COLO829 (cell line): ENCODE measurements at regions not wholly inside any gene's neighbourhood (a gene's known extent, or its start where the extent isn't known, plus 50 kb on each side); places are given as distances from the start of the nearest gene placed in this dataset.
"Not testable (repeated sequence)": the region's sequence is repeated elsewhere in the genome, so short reads cannot be mapped to it uniquely, and the experiment has no call there.

Experiments used
- DNase-seq: peaks from one replicate; pipeline ENCODE4 v3.0.0; 2012; ENCODE audit warnings: low spot score

DNA sequence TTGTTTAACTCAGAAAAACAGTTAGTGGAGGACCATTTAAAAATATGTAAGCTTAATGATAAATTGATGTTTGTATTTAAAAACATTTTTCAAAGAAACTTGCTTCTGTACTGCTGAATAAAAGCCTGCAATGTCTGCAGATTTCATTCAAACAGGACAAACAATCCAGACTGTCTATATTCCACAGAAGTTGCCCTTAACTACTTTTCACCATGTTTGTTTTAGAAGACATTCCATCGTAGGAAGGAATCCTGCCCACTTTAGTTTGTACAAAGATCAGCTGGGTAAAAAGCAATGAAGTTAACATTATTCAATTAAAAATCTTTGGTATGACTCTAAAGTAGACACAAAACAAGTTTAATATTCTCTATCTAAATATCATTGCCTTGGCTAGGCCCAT lies 195.7 kb upstream of the CCNH start:
- no peak for DNase-seq

DNA sequence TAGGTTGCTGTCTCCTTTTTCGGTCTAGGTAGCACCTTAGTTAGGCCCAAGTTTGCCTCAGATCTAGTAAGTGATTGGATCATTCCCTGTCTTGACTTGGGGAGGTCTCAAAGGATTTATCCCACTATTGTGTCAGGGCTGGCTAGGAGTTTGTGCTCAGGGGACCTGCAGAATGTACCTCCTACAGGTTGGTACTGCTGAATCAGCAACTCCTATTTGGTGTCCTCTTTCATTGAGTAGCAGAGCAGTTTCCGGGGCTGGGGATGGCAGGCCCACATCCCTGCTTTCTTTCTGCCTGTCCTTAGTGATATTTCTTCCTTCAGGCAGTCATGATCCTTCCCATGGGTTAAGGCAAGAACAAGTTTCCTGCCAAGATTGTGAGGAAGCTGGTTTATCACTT lies 192.9 kb upstream of the CCNH start:
- DNase-seq: no peak

DNA sequence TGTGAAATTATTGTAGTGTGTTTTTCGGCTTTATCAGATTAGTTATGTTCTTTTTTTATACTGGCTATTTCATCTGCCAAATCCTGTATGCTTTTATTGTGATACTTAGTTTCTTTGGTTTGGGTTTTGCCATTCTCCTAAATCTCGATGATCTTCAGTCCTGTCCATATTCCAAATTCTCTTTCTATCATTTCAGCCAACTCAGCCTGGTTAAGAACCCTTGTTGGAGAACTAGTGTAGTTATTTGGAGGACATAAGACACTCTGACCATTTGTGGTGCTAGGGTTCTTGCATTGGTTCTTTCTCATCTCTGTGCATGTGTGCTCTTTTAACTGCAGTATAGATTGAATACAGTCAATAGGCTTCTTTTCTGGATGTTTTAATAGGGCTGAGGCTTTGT lies 187.0 kb upstream of the CCNH start:
- no peak for DNase-seq

DNA sequence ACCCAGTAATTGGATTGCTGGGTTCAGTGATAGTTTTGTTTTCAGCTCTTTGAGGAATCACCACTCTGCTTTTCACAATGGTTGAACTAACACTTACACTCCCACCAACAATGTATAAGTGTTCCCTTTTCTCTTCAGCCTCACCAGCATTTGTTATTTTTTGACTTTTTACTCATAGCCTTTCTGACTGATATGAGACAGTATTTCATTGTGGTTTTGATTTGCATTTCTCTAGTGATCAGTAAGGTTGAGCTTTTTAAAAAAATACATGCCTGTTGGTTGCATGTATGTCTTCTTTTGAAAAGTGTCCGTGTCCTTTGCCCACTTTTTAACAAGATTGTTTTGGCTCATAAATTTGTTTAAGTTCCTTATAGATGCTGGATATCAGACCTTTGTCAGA lies 185.7 kb upstream of the CCNH start:
- no peak for DNase-seq

DNA sequence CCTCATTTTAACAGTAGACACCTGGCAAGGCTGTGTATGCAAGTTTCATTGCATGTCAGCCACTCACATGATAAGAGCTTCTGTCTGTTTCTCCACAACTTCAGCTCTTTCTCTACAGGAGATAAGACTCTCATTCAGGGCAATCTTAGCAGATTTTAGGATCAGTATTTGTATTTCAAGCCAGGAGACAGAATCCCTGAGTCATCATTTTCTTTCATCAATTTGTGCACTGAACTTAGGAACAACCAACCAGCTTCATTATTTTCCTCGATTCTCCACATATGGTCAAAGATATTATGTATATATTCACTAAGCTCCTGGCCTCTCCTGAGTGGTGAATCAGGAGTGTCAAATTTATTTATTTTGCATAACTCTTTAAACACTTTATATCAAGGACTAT lies 181.8 kb upstream of the CCNH start:
- DNase-seq: no peak

DNA sequence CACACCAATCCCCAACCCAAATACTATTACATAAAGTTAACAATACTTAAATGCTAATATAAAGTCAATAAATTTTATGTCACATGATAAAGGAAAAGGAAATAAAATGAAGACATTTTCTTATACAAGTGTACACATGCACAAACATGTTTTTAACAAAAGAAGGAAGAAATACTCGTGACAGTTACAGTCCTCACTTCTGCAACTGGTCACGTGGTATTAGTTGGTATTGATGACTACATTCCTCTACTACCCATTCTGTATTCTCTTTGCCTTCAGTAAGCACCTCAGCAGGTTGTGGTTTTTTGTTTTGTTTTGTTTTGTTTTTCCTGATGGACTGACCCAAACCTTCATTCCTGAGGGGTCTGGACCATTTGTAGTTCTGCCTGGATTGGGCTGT lies 176.9 kb upstream of the CCNH start:
- no peak for DNase-seq

DNA sequence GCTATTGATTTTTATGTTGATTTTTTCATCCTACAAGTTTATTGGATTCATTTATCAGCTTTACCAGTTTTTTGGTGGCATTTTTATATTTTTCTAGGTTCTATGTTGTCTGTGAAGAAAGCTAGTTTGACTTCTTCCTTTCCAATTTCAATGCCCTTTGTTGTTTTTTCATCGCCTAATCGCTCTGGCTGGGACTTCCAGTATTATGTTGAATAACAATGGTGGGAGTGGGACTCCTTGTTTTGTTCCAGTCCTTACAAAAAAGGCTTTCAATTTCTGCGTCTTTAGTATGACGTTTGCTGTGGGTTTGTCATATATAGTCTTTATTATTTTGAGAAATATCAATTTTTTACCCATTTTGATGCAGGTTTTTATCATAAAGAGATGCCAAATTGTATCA lies 175.6 kb upstream of the CCNH start:
- DNase-seq: no peak

DNA sequence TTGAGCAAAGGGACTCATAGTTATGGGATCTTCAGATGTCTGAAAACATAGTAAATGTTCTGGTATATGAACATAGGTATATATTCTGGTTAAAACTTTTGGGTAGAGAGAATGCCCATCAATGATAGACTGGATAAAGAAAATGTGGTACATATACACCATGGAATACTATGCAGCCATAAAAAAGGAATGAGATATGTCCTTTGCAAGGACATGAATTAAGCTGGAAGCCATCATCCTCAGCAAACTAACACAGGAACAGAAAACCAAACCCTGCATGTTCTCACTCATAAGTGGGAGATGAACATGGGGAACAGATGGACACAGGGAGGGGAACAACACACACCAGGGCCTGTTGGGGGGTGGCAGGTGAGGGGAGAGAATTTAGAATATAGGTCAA lies 171.0 kb upstream of the CCNH start:
- not testable (repeated sequence) for DNase-seq

DNA sequence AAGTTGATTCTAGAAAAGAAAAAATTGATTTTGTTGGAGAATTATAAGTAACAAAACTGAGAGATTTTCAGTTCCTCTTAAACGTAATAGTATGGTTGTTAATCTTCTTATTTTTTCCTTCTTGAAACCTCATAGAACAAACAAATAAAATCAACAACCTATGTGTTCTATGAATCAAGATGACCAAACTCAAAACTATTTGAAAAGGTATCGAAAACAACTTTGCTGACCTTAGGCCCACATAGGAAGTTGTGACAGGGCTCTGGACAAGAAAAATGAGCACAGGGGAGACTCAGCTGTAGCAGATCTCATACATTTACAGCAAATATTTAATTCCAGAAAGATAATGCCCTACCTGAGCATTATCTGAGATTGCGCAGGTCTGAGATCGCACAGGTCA lies 169.4 kb upstream of the CCNH start:
- no peak for DNase-seq

DNA sequence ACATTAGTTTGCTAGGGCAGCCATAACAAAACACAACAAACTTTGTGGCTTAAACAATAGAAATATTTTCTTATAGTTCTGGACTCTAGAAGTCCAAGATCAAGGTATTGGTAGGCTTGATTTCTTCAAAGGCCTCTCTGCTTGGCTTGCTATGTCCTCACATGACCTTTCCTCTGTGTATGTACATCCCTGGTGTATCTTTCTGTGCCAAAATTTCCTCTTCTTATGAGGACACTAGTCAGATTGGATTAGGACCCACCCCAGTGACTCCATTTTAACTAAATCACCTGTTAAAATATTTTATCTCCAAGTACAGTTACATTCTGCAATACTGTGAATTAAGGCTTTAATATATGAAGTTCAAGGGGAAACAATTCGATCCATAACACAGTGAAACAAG lies 168.9 kb upstream of the CCNH start:
- DNase-seq: no peak

DNA sequence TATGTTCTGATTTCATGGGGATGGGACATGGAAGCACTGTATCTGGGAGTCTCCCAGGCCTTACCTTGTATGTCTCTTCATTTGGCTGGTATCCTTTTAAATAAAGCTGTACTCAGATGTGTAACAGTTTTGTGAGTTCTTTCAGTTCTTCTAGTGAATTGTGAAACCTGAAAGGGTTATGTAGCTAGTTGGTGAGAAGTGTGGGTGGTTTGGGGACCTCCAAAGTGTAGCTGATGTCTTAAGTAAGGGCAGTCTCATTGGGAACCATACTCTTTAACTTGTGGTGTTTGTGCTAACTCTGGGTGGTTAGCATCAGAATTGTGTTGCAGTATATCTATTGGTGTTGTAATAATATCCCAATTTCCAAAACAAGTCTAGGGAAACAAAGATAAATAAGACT lies 166.9 kb upstream of the CCNH start:
- DNase-seq: no peak

DNA sequence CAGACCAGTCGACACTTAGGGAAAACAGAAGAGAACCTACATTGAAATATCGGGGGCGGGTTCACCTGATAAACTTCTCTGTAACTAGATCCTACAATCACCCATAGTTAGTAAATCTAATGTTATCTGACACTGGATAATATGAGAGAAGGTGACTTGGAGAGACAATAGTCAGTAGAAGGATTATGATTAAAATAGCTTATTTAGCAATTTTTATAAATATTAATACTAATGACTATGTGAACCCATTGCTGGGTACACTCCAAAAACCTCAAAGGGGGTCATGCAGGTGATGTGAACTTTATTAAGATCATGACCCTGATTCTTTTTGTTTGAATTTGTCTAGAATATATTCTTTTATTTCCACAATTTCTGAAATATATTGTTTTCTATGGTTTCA lies 164.1 kb upstream of the CCNH start:
- DNase-seq: no peak

DNA sequence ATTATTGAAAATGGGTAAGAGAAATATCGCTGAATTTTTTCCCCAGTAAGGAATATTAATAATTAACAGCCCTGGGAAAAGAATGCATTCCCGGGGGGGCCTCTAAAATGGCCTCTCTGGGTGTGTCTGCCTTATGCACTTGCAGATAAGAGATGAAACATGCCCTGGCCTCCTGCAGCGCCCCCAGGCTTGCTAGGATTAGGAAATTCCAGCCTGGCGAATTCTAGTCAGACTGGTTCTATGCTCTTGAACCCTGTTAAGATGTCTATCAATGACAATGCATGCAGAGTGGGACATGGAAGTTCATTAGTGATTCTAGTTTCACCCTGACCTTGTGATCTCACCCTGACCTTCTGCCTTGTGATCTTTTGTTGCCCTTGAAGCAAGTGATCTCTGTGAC lies 163.6 kb upstream of the CCNH start:
- DNase-seq: not testable (repeated sequence)

DNA sequence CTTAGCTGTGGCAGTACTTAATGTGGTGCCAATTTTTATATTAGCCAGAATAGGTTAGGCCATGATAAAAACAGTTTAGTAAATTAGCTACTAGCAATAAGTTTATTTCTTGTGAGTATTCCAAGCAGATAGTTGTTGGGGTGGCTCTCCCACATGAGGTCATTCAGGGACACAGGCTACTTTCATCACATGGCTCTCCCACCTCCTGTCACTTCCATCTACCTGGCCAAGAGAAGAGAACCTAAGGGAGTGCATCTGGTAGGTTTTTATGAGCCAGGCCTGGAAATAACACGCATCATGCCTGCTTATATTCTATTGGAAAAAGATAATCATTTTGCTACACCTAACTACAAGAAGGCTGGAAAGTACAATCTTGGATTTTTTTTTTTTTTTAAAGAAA lies 161.4 kb upstream of the CCNH start:
- no peak for DNase-seq

DNA sequence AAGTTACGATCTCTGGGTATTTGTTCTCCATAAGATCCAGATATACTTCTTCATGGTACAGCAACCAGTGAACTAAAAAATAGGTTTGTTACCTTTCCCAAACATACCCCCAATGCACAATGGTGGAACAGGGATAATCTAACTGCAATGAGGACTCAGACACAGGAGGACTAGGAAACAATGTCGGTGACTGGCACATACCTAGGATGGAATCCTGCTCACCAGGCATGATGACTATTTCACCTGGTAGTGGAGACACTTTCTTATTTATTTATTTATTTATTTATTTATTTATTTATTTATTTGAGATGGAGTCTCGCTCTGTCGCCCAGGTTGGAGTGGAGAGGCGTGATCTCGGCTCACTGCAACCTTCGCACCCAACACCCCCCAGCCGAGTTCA lies 159.9 kb upstream of the CCNH start:
- no peak for DNase-seq

DNA sequence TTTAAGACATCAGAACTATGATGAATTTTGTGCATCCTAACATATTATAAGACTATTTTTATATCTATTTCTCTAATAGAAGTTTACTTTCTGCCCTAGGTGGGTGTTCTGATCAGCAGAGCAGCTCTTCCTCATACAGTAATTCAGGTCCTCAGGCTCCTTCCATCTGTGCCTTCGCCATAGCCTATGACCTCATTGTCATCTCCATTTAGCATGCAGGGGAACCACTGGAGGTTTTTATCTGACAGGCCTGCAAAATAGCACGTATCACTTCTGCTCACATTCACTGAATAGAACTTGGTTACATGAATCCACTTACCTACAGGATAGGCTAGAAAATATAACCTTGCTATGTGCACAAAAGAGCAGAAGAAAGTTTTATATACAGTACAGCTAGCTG lies 159.4 kb upstream of the CCNH start:
- DNase-seq: no peak

DNA sequence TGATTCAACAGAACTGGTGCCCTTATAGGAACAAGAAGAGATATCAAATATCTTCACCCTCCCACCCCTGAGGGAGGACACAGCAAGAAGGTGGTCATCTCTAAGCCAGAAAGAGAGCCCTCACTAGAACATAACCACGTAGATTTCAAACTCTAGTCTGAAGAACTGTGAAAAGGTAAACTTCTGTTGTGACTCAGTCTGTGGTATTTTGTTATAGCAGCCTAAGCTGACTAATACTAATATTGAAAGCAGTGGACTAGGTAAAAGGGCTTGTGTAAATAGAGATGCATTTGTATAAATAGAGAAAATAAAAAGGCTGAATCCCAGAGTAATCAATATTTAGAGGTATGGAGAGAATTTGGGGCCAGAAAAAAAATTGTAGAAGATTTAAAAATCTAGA lies 157.6 kb upstream of the CCNH start:
- DNase-seq: no peak

DNA sequence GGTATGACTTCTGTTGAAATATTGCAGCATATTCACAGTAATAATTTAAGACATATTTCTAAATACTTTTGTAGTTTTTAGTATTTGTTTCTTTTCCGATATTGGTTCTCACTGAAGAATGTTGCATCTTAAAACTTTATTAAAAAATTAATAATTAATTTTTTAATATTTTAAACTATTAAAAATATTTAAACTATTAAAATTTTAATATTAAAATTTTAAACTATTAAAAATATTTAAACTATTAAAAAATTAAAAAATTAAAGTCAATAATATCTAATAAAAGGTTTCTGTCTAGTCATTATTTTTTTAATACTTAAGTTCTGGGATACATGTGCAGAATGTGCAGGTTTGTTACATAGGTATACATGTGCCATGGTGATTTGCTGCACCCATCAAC lies 149.3 kb upstream of the CCNH start:
- no peak for DNase-seq

DNA sequence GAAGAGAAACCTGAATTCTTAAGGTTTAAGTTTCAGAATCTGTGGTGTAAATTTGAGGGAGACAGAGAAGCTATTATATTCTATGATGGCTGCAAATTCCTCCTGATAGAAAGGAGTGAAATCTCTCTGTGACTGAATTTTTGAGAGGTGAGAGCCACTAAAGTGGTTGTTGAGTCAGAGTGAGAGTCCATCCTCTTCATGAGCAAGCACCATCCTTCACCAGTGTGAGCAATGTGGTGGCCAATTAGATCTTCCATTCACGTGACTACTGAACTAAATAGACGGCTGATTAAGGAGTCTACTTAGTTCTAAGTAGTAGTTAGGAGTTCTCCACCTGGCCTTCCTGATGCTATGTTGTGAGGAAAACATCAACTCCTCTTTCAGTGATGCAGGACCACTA lies 147.8 kb upstream of the CCNH start:
- no peak for DNase-seq

DNA sequence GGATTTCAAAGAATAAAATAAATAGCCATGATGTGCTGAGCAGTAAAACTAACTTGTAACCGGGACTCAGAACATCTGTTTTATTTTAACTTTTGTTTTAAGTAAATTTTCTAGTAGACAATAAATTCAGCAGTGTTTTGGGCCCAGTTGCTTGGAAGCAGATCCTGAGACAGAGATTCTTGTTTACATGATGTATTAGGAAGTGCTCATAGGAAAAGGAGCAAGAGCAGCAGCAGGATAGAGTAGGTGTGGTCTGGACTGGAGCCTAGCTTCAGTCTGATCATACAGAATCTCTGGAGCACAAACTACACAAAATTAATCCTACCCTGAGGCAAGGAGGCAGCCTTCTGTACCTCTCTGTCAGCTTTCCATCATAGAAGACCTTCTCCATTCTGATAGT lies 139.2 kb upstream of the CCNH start:
- DNase-seq: no peak

DNA sequence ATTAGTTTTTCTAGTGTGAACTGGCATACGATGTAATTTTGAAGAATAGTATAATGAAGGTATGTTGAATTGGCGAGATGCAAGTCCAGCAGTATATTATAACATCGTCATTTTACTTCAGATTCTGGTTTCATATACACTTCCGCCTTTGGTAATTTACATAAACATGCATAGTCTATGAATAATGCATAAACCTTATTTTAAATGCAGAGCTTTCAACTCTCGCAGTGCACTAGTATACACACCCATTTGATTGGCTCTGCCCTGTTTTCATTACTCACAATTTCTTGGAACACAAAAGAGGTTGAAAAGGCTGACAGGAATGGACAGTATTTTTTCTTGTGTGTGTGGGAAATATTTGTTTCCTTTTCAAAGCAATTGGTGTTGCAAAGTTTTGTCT lies 128.9 kb upstream of the CCNH start:
- DNase-seq: no peak

DNA sequence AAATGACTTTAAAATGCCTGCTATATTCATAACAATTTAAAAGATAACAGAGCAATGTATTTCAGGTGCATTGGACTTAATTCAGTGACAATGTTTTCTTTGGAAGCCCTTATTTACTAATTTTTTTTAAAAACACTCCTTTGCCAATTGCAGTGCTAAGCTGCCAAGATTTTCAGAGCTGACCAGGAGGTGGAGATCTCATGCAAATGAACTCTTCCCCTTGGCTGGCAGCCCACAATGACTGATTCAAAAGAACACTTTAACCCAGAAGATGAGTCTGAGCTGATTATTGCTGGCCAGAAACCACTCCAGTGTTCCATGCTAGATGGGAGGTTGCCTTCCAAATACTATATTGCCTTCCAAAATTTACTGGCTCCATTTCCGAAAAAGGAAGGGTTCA lies 128.3 kb upstream of the CCNH start:
- DNase-seq: peak; percentile 28

DNA sequence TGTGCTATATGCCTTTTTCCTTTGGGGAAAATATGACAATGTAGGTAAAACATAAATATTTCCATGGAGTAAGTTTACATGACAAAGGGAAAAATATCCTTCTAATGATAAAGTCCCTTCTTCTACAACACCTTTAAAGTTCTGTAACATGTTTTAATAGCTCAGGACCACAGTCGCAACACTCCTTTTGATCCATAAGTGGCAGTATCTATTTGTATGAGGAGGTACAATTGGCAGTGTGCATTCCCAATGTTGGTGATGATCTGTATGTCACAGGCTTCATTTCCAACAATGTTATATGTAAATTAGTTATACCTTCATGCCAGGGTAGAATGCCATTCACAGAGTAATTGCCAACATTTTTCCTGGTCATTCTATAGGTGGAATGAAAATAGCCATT lies 127.1 kb upstream of the CCNH start:
- no peak for DNase-seq

DNA sequence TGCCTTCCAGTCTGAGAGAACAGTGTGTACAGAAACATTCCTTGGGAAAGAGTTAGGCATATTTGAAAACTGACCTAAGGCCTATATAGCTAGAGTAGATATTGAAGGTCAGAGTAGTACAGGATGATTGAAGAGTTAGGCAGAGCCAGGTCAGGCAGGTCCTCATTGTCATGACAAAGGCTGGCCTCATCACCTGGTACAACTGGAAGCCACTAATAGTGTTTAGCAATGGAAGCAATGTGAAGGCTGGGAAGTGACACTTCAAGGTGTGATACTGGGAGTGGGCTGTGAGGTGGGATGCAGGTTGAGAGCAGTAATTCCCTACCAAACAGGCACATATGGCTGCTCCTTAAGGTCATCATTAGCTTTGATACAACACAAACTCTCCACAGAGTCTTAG lies 123.6 kb upstream of the CCNH start:
- DNase-seq: no peak

DNA sequence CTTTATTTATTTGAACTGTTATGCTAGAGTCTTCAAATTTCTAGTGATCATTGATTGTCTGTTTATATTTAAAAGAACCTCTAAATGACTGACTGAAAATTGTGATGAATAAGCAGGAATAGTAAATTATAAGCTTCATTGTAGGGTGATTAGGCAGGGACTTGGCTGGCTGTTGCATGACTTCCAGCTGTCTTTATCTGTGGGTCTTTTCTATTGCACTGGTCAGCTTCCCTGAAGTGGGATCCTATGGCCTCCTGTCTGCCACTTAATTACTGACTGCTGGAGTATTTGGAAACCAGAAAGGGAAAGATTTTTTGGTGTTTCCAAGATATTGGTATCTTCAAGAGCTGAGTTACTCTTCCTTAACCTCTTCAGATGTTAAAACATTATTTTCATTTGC lies 123.0 kb upstream of the CCNH start:
- DNase-seq: no peak
